GM23248 (cell line): ENCODE measurements at regions not wholly inside any gene's neighbourhood (a gene's known extent, or its start where the extent isn't known, plus 50 kb on each side); places are given as distances from the start of the nearest gene placed in this dataset.

Experiments
- DNase-seq: peaks from one replicate; pipeline ENCODE4 v3.0.0-alpha.2; 2015
- H2AFZ ChIP-seq: fragments of 200-600 bp; sonication (generic); 2 replicates; pipeline ENCODE4 v1.6.1; 2016; ENCODE audit warnings: antibody characterized with exemption
- H3F3A ChIP-seq: fragments of 200-600 bp; sonication (generic); 2 replicates; pipeline ENCODE4 v1.6.1; 2016; ENCODE audit warnings: mild to moderate bottlenecking, antibody characterized with exemption, mixed run types; ENCODE audit not compliant: insufficient read depth
- H3K27ac ChIP-seq: fragments of 200-600 bp; sonication (generic); 2 replicates; pipeline ENCODE4 v1.5.1; 2016; ENCODE audit warnings: mild to moderate bottlenecking
- H3K27me3 ChIP-seq: fragments of 200-600 bp; sonication (generic); replicated peaks from 2 replicates; pipeline ENCODE4 v1.6.1; 2016; ENCODE audit warnings: mild to moderate bottlenecking; ENCODE audit not compliant: insufficient read depth
- H3K36me3 ChIP-seq: fragments of 200-600 bp; sonication (generic); 2 replicates; pipeline ENCODE4 v1.6.1; 2016; ENCODE audit warnings: low read depth, mild to moderate bottlenecking
- H3K4me1 ChIP-seq: fragments of 200-600 bp; sonication (generic); 2 replicates; pipeline ENCODE4 v1.6.1; 2016; ENCODE audit warnings: mild to moderate bottlenecking; ENCODE audit not compliant: insufficient read depth
- H3K4me2 ChIP-seq: fragments of 200-600 bp; sonication (generic); one replicate; pipeline ENCODE4 v1.6.1; 2016; ENCODE audit warnings: mild to moderate bottlenecking; ENCODE audit not compliant: unreplicated experiment
- H3K4me3 ChIP-seq: fragments of 200-600 bp; sonication (generic); 2 replicates; pipeline ENCODE4 v1.5.1; 2016; ENCODE audit warnings: mild to moderate bottlenecking
- H3K79me2 ChIP-seq: fragments of 200-600 bp; sonication (generic); 2 replicates; pipeline ENCODE4 v1.6.1; 2016; ENCODE audit warnings: mild to moderate bottlenecking; ENCODE audit not compliant: insufficient read depth
- H3K9ac ChIP-seq: fragments of 200-600 bp; sonication (generic); 2 replicates; pipeline ENCODE4 v1.6.1; 2016; ENCODE audit warnings: mild to moderate bottlenecking
- H3K9me2 ChIP-seq: fragments of 200-600 bp; sonication (generic); 2 replicates; pipeline ENCODE4 v1.6.1; 2016; ENCODE audit warnings: mixed run types, mild to moderate bottlenecking, moderate library complexity; ENCODE audit not compliant: insufficient read depth
- H3K9me3 ChIP-seq: fragments of 200-600 bp; sonication (generic); one replicate; pipeline ENCODE4 v1.6.1; 2017; ENCODE audit warnings: low read depth
- H4K20me1 ChIP-seq: fragments of 200-600 bp; sonication (generic); 2 replicates; pipeline ENCODE4 v1.6.0; 2016; ENCODE audit not compliant: insufficient read depth
- EZH2 ChIP-seq: fragments of 200-600 bp; sonication (generic); IDR thresholded peaks from 2 replicates; pipeline ENCODE4 v1.6.1; 2018; ENCODE audit warnings: antibody characterized with exemption, mild to moderate bottlenecking; ENCODE audit not compliant: insufficient read depth, poor library complexity, severe bottlenecking
- EZH2phosphoT487 ChIP-seq: fragments of 200-600 bp; sonication (generic); IDR thresholded peaks from 2 replicates; pipeline ENCODE4 v1.6.1; 2018; ENCODE audit warnings: antibody characterized with exemption, moderate library complexity, mild to moderate bottlenecking, low read depth; ENCODE audit not compliant: insufficient read depth
- WGBS, 2 experiments: methylation state at CpG; one replicate each; pipeline ENCODE4 v1.1.6; 2015 to 2017; ENCODE audit warnings: low lambda C conversion rate in 2 of 2, low coverage in 1 of 2; ENCODE audit errors: missing lambda C conversion rate in 2 of 2; 5-methylcytosine and 5-hydroxymethylcytosine counted together
- in situ Hi-C: fragments of 300-500 bp; cut with MboI; formaldehyde crosslinking; loops from 2 replicates; pipeline ENCODE4 v1.15.0; 2020

DNA sequence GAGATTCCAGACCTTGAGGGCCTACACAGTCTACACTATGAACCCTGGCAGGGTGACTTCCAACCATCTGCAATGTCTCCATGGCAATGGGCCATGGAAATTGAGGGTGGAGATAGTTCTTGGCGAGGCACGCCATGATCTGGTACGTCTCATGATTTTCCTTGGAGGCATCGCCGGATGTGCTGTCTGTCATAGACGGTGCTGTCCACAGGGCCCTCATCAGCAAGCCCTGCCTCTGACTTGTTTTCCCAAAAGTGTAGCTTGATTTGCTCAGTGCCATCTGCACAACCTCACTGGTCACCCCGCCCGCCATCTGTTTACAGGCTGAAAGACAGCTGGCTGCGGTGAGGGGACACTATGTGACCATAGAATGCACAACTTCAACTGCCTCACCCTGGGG lies 73.5 kb downstream of the BOD1 start:
- 51 to 55% methylated on average over 9 of the region's 9 CpGs for WGBS, 2 experiments
- Histone ChIP-seq H2AFZ (no peak overlapping the region), H3K36me3 (no peaks in the 10 kb centered on the region), H3K4me3 (no peak overlapping the region), H3K27me3 (no peaks in the 10 kb centered on the region; the same call in 1 of the 2 replicates), H4K20me1 (no peaks in the 10 kb centered on the region), H3K9ac (no peak overlapping the region), H3K4me1 (no peaks in the 10 kb centered on the region), H3K9me2 (no peaks in the 10 kb centered on the region), H3F3A (no peaks in the 10 kb centered on the region), H3K4me2 (no peak overlapping the region), H3K79me2 (no peaks in the 10 kb centered on the region), H3K27ac (no peak overlapping the region), H3K9me3 (no peaks in the 10 kb centered on the region)
- no peak for DNase-seq
- TF ChIP-seq EZH2 (no peak), EZH2phosphoT487 (no peak)
- in situ Hi-C loops, result no loop called here

DNA sequence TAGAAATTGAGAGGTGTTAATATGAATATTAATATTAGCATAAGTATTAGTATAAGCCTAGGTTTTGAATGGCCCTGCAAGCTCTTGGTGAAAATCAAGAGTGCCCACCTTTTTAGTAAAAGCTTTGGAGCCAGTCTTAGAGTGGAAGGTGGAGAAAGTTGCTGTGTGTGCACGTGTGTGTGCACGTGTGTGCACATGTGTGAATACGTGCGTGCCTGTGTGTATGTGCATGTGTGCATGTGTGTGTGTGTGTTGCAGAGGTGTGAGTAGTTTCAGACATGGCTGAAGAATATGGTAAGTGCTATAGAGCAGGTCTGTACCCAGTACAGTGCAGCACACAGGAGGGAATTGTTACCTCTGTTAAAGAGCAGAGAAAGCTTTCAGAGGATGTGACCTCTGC lies 74.3 kb downstream of the BOD1 start:
- Histone ChIP-seq H3K4me1 (no peaks in the 10 kb centered on the region), H3K27me3 (no peaks in the 10 kb centered on the region; the same call in 1 of the 2 replicates), H4K20me1 (no peaks in the 10 kb centered on the region), H3K4me3 (no peak overlapping the region), H2AFZ (no peak overlapping the region), H3K79me2 (no peaks in the 10 kb centered on the region), H3K9me3 (no peaks in the 10 kb centered on the region), H3F3A (no peaks in the 10 kb centered on the region), H3K9me2 (no peaks in the 10 kb centered on the region), H3K36me3 (no peaks in the 10 kb centered on the region), H3K27ac (no peak overlapping the region), H3K9ac (no peak overlapping the region), H3K4me2 (no peak overlapping the region)
- in situ Hi-C loops, result no loop called here
- TF ChIP-seq EZH2phosphoT487, result no peak
- TF ChIP-seq EZH2, result no peak
- WGBS, 2 experiments, result 80 to 88% methylated on average over 4 of the region's 4 CpGs
- no peak for DNase-seq

DNA sequence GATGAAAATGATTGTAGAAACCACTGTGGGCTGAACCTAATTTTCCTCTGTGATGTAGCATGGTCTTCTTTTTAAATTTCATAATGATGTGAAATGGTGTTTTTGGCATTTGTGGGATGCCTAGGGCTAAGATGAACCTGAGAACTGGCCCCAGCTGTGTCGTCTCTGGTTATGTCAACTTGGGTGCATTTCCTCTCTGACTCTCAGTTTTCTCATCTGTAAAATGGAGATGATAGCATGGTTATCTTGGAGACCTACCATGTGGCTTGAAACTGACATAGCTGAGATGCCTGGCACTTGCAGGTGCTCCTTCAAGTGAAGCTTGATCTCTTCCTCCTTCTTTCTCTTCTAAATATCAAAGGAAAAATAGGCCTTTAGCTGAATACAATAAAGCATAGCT lies 77.8 kb downstream of the BOD1 start:
- Histone ChIP-seq H3K4me1 (no peaks in the 10 kb centered on the region), H3F3A (no peaks in the 10 kb centered on the region), H3K79me2 (no peaks in the 10 kb centered on the region), H4K20me1 (no peaks in the 10 kb centered on the region), H3K27ac (no peak overlapping the region), H3K4me2 (no peak overlapping the region), H3K36me3 (no peaks in the 10 kb centered on the region), H3K27me3 (no peaks in the 10 kb centered on the region; the same call in 1 of the 2 replicates), H3K9ac (no peak overlapping the region), H2AFZ (no peak overlapping the region), H3K9me2 (no peaks in the 10 kb centered on the region), H3K9me3 (no peaks in the 10 kb centered on the region), H3K4me3 (no peak overlapping the region)
- no peak for DNase-seq
- in situ Hi-C loops, result no loop called here
- 16 to 50% methylated on average over 1 of the region's 1 CpG for WGBS, 2 experiments
- TF ChIP-seq EZH2phosphoT487 (no peak), EZH2 (no peak)

DNA sequence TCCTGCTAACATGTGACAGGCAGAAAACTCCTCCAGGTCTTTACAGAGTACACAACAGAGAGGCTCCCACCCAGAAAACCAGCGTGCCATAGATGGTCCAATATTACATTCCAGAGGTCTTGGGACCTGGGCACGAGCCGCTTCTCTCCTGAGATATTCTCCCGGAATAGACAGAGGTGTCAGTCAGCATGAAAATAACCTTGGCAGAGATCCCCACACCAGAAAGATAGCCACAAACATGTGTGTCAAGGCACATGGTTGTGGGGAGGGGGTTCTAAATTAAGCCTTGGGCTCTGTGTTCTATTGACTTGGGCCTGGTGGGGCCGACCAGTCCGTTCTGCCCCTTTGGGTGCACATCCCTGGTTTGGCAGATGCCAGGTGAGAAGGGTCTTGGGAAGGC lies 78.4 kb downstream of the BOD1 start:
- no peaks in the 10 kb centered on the region; the same call in 1 of the 2 replicates for H3K27me3 ChIP-seq
- H3K4me1 ChIP-seq, result no peaks in the 10 kb centered on the region
- DNase-seq, result no peak
- H3K9me3 ChIP-seq, result no peaks in the 10 kb centered on the region
- no peaks in the 10 kb centered on the region for H3K79me2 ChIP-seq
- no peaks in the 10 kb centered on the region for H3K9me2 ChIP-seq
- H3F3A ChIP-seq, result no peaks in the 10 kb centered on the region
- H3K36me3 ChIP-seq, result no peaks in the 10 kb centered on the region
- in situ Hi-C loops, result no loop called here
- no peaks in the 10 kb centered on the region for H4K20me1 ChIP-seq
- no peak overlapping the region for H3K4me3 ChIP-seq
- H3K9ac ChIP-seq, result no peak overlapping the region
- no peak overlapping the region for H3K27ac ChIP-seq
- 86 to 90% methylated on average over 6 of the region's 6 CpGs for WGBS, 2 experiments
- no peak overlapping the region for H3K4me2 ChIP-seq
- no peak overlapping the region for H2AFZ ChIP-seq
- TF ChIP-seq EZH2phosphoT487 (no peak), EZH2 (no peak)

DNA sequence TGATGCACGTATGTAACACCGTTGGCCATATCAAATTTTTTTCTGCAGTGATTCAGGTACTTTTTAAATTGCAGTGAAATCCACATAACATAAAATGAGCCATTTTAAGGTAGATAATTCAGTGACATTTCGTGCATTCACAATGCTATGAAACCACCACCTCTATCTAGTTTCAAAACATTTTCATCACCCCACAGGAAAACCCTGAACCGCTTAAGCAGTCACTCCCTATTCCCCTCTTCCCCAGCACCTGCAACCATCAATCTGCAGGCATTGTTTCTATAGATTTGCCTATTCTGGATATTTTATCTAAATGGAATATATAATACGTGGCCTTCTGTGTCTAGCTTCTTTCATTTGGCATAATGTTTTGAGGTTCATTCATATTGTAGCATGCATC lies 79.2 kb downstream of the BOD1 start:
- H4K20me1 ChIP-seq, result no peaks in the 10 kb centered on the region
- H3K27ac ChIP-seq, result no peak overlapping the region
- H3K4me2 ChIP-seq, result no peak overlapping the region
- H2AFZ ChIP-seq, result no peak overlapping the region
- H3K4me1 ChIP-seq, result no peaks in the 10 kb centered on the region; the same call in 1 of the 2 replicates
- H3K4me3 ChIP-seq, result no peak overlapping the region
- H3K27me3 ChIP-seq, result no peaks in the 10 kb centered on the region
- no peak for DNase-seq
- no peaks in the 10 kb centered on the region for H3K36me3 ChIP-seq
- no peaks in the 10 kb centered on the region for H3K9me3 ChIP-seq
- no peak for TF ChIP-seq EZH2phosphoT487
- no peak for TF ChIP-seq EZH2
- H3K79me2 ChIP-seq, result no peaks in the 10 kb centered on the region
- WGBS, 2 experiments, result 86 to 87% methylated on average over 5 of the region's 5 CpGs
- H3K9ac ChIP-seq, result no peak overlapping the region
- H3F3A ChIP-seq, result no peaks in the 10 kb centered on the region
- no peaks in the 10 kb centered on the region for H3K9me2 ChIP-seq
- in situ Hi-C loops, result no loop called here
